GM12892 (cell line): ENCODE measurements at regions not wholly inside any gene's neighbourhood (a gene's known extent, or its start where the extent isn't known, plus 50 kb on each side); places are given as distances from the start of the nearest gene placed in this dataset.

Experiments
- POLR2A ChIP-seq: IDR thresholded peaks from 2 replicates; pipeline ENCODE4 v1.6.1; 2011; ENCODE audit warnings: low read depth, low read length, control low read depth
- POLR2AphosphoS5 ChIP-seq: IDR thresholded peaks from 2 replicates; pipeline ENCODE4 v1.6.1; 2011; ENCODE audit warnings: low read depth, low read length, control low read depth
- TAF1 ChIP-seq: IDR thresholded peaks from 2 replicates; pipeline ENCODE4 v1.6.1; 2011; ENCODE audit warnings: low read depth, mild to moderate bottlenecking, control low read depth, low read length, borderline replicate concordance

- TF ChIP-seq POLR2AphosphoS5: no peak
- TF ChIP-seq POLR2A: no peak
- TF ChIP-seq TAF1: no peak
Observed at GRCh38 chr1:116825207-116825719, 71.0 kb downstream of the CD2 start.
